MM.1S (cell line): ENCODE measurements at regions not wholly inside any gene's neighbourhood (a gene's known extent, or its start where the extent isn't known, plus 50 kb on each side); places are given as distances from the start of the nearest gene placed in this dataset.

Experiments used
- CTCF ChIP-seq: fragments of 300-600 bp; sonication (generic); IDR thresholded peaks from 2 replicates; pipeline ENCODE4 v1.5.1; 2016; ENCODE audit warnings: antibody characterized with exemption, low read length, mixed read lengths
- EZH2 ChIP-seq: fragments of 300-600 bp; sonication (generic); optimal IDR thresholded peaks from 2 replicates; pipeline ENCODE3; 2017; ENCODE audit warnings: low read depth, mild to moderate bottlenecking, antibody characterized with exemption, low read length, mixed read lengths
- EZH2phosphoT487 ChIP-seq: fragments of 300-600 bp; sonication (generic); IDR thresholded peaks from 2 replicates; pipeline ENCODE4 v1.6.1; 2018; ENCODE audit warnings: antibody characterized with exemption, low read length

- TF ChIP-seq CTCF (no peak), EZH2 (no peak), EZH2phosphoT487 (no peak)
These were observed 588.8 kb upstream of the BCHE start for GRCh38 chr3:166425900-166426611.
